SK-N-DZ (cell line): ENCODE measurements at regions not wholly inside any gene's neighbourhood (a gene's known extent, or its start where the extent isn't known, plus 50 kb on each side); places are given as distances from the start of the nearest gene placed in this dataset.
A peak's percentile ranks its signal among the peaks of the same experiment; 100 is the strongest.

Source experiments
- DNase-seq: peaks from one replicate; pipeline ENCODE4 v3.0.0-alpha.2; 2015; ENCODE audit warnings: low spot score

DNA sequence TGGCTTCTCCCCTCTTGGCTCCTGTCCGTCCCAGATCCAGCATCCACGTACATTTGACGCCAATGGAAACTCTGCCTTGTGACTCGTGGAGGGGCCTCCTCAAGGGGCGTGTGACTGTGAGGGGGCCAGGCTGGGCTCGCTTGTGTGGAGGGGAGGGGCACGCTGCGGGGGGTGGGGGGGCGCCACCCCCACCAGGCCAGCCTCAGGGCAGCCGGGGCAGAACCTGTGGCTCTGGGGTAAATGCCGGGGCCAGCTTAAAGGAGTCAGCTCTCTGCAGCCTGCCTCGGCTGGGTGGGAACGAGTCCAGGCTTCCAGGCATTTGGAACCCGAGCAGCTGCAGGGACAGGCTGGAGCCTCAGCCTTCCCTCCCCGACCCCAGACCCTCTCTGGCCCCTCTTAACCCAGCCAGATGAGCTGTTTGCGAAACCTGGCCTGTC is 94.1 kb downstream of the SIK1 start:
- no peak for DNase-seq

DNA sequence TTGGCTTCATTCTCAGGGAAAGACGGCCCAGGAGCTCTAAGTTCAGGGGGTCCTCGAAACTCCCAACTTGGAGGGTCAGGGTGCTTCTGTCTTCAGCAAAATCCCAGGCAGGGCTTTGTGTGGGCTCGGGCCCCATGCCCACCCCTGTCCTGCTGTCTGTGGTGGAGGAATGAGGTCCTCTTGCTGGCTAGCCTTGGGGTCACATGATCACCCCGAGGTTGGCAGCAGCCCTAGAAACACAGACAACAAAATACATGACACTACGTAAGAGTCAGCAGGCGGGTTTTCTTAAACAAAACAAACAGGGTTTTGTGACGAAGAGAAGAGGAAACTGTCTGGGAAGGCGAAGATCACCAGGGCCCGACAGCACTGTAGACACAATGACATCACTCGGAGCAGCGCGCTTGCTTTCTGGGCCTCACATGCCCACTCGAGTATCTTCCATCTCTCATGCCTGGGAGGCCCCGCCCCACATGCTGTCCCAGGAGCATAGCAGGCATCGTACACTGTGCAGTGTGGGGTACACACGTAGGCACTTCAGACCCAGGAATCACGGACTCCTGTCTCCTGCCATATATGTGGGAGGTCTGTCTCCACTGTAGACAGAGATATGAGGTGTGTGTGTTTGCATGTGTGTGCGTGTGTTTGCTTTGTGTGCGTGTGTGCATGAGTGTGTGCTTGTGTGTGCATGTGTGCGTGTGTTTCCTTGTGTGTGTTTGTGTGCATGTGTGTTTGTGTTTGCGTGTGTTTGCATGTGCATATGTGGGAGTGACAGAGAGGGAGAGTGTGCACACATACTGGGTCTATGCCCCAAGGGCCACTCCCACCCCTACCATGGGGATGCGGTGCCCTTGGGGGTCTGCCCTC is 94.7 kb downstream of the SIK1 start:
- no peak for DNase-seq

DNA sequence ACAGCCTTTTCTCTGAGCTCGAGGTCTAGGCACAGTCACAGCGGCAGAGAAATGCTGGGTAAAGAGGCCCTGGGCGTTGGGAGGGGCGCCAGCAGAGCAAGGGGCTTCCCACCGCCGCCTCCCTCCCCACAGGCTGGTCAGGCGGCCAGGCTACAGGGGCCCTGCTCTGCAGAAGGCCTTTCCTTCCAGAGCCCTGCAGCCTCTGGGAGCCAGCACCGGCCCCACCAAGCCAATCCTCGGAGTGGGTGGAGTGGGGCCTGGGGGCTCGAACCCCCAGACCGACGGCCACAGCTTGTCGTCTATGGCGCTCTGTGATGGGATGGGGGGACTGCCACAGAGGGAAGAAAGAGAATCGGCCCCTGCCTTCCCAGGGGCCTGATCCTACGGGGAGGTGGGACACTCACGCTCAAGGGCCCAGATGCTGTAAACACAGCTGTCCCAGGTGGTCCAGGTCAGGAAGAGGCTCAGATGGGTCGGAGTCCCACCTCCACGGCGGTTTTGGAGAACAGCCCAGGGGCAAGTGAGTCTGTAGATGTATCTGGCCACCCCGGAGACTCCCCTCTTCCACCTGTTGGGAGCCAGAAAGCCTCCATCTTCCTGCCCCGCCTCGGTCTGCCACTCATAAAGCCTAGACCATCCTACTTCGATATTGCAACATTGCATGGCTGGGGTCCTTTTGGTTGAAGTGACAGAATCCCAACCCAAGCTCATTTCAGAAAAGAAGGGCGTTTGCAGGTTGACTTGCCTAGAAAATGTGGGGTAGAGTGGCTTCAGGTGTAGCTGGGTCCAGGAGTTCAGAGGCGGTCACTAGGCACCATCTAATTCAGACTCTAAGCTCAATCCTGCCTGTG is 95.6 kb downstream of the SIK1 start:
- DNase-seq = no peak

DNA sequence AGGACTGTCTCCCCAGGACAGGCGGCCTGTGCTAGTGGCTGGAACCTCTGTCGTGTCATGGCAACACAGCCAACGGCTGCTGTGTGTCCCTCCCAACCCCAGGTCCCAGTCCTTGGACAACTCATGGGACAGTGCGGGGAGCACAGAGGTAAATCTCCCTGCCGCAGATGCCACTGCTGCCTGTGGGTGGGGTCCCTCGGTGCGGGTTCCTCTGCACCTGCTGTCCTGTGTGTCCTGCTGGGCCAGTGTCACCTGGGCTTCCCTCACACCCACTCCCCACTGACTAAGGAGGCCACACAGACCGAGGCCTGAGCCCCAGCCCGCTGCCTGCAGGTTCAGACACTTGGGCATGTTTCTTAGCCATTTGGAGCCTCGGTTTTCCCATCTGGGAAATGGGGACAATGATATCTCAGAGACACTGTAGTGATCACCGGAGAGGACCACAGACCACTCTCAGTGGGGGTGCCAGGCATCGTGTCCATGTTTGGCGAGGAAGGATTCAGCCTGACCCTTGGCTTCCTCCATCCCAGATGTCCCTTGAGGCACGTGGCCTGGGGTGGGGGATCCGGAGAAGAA is 96.5 kb downstream of the SIK1 start:
- DNase-seq = no peak

DNA sequence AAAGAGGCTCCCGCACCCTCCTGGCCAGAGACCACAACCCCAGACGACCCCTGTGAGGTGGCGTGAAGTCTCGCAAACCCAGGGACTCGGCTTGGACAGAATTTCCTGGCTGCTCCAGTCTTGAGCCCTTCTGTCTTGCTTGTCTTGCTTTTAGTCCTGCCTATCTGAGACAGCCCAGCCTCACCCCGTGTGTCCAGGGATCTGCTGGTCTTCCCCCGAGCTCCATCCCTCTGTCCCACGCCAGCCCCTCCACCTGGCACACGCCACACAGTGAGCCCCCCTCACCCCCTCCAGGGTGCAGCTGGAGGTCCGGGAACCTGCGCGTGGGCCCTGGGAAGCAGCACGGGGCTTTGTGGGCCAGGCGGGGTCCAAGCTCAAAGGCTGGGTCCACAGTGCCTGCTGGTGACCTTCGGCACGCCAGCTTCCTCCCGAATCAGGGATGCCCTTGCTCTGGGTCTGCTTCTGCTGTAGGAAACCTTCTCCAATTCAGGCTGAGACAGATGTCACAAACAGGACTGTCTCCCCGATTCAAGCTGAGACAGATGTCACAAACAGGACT is 97.1 kb downstream of the SIK1 start:
- DNase-seq = no peak

DNA sequence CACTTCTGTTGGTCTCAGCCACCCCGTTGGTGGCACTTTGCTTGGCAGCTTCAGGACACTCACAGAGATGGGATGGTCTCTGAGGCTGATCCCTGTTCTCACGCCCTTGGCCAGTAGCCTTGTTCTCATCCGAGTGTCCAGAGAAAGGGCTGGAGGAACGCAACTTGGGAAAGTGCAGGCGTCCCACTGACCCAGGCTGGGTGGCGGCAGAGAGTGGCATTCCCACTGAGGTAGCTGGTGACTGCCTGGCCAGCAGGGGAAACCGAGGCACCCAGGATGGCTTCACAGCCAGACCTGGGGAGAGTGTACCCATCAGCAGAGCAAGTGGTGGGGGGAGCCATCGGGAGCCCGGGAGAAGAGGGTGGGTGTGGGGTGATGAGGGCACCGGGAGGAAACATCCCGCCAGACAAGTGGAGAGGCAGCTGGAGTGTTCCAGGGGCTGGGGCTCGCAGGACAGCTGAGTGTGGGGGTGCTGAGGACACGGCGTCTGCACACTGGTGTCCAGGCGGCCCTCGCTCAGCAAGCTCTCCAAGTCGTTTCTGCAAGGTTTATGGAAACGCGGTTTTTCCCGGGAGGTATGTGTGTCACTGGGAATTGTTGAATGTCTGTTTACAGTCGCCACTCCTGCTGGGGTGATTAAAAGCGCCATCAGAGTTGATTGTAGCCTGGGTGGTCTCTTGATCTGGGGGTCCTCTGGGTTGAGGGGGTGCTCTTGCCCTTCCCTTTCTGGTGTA is 97.8 kb downstream of the SIK1 start:
- DNase-seq = no peak

DNA sequence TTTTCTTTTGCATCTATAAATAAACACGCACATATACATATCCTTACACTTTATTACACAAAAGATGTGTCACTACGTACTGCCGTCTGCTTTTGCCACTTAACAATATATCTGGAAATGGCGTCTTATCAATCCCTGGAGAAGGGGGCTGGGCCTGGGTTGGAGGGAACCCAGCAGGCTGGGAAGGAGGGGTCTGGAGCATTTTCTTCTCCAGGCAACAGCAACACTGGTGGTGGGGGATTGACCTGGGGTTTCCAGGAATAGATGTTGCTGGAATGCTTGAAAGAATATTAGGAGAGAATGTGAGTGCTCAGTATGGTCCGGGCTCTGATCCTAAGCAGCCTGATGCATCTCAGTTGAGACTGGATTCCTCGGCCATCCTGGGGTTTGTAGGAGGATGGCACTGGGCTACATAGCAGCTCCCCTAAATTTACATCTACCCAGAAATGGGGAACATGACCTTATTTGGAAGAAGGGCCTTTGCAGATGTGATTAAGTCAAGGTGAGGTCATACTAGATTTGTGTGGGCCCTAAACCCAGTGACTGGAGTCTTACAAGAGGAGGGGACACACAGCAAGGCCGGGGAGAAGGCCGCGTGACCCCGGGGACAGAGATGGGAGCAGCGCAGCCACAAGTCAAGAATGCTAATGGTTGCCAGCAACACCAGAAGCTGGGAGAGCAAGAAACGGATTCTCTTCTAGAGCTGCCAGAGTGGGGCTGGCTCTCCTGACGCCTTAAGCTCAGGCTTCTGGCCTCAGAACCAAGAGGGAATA is 98.6 kb downstream of the SIK1 start:
- no peak for DNase-seq

DNA sequence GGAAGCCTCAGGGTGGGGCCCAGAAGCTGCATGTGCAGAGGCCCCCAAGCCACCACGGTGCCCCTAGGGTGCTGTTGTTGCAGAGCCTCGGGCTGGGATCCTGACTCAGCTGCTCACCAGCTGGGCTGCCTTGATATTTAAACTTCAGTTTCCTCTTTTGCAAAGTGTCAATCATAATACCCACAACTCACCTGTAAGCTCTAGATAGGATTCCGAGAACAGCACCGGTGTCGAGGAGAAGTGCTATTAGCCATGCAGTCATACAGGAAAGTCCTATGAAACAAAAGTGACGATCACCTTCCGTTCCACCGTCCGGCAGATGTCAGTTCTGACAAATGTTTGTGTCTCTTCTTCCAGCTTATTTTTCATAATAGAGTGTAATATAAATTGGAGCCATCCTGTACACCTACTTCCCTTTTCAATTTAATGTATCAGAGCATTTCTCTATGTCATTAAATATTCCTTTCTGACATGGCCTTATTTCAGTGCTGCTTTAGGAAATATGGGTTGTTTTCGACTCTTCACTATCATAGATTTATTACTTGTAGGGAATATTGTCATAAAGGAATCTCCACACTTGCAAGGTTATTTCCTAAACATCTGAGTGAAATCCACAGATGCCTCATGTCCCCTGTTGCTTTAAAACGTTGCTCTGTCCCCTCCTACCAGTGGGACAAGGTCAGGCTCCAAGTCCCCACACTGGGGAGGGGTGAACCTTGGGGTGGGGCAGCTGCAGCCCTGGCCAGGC is 100.8 kb downstream of the SIK1 start:
- no peak for DNase-seq

DNA sequence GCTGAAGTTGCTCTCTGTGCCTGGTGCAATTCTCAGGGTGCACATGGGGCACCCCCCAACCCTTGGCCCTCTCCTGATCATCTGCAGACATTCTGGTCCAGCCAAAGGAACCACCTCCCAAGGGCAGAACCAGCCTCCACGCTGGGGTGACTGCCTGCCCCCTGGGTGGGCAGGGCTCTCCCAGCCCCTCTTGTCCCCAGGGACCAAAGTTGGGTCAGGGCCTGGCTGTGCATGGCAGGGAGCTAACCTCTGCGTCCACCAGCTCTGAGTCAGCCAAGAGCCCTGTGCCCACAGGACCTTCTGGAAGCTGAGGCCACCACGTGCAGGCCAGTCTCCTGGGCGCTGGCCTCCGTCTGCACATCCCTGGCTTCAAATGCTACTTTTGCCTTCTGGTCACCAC is 101.9 kb downstream of the SIK1 start:
- DNase-seq = no peak

DNA sequence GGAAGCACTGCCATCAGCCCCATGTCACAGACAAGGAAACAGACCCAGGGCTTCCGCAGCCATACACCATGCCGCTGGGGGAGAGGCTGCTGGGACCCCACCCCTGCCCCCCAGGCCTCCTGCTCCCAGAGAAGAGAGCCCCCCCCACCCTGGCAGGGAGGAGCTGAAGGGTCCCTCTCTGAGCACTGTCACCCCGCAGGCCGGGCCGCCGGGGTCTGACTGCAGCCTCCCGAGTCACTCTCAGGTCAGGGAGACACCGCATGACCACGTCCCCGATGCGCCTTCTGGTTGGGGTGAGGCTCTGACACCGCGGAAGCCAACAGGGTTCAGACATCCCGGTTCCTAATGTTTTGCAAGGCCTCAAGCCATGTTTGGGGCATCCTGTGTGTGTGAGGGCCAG is 102.3 kb downstream of the SIK1 start:
- no peak for DNase-seq

DNA sequence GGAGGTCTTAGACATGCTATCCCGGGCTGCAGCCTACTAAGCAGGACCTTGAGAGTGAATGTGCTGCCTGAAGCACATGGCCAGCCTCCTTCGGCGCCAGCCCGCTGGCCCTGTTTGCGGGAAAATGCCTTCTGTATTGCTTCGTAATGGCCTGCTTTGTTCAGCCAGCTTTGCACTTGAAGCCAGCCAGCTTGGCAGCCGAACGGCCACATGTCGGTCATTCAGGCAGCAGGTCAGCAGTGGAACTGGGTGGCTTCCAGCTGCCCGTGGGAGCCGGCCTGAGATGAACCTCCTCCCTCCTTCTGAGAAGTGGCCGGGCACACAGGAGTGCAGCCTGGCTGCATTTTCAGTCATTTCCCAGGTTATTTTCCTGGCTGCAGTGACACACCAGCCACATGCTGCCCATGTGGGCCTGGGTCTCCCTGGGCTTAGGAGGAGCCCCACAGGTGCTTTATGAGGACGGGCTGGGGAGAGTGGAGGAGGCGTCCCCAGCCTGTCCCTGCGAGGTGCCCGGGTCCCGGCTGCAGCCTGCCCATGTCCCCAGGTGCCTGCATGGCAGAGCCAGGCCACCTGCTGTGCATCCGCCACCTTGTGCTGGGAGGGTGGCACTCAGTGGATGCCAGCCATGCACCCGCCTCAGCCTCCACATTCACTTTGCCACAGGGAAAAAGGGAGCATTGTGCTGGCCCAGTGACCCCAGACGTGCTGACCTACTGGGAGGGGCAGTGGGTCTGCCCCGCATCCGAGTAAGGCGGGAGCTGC is 103.5 kb downstream of the SIK1 start:
- DNase-seq = no peak

DNA sequence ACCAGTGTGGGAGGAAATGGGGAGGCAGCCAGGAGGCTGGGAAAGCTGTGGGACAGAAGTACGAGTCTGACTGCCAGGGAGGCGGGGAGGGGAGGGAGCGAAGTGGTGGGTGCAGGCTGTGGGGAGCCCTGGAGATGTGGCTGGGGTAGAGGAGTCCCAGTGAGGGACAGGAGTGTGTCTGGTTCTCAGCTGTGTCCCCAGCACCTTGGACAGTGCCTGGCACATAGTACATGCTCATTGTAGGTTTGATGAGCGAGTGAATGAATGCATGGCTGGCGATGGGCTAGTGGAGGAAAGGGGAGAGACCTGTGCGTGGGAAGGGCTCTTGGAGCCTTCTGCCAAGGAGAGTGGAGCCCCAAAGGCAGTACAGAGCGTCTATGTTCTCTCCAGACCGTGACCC is 104.1 kb downstream of the SIK1 start:
- no peak for DNase-seq

DNA sequence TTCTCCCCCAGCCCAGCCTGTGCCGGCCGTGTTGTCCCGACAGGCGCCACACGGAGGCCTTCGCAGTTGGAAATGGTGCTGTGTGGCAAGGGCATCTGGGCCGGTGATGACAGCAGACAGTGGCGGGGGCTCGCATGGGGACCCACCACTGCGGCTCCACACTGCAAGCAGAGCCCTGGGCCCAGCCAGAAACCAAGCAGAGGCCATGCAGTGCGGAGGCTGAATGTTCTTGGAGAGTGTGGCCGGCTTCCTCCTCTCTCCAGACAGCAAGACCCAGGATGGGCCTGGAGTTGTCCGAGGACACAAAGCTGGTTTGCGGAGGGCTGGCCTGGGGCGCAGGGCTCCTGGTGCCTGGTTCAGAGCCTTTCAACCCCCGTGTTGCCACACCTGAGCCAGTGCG is 104.6 kb downstream of the SIK1 start:
- DNase-seq = no peak

DNA sequence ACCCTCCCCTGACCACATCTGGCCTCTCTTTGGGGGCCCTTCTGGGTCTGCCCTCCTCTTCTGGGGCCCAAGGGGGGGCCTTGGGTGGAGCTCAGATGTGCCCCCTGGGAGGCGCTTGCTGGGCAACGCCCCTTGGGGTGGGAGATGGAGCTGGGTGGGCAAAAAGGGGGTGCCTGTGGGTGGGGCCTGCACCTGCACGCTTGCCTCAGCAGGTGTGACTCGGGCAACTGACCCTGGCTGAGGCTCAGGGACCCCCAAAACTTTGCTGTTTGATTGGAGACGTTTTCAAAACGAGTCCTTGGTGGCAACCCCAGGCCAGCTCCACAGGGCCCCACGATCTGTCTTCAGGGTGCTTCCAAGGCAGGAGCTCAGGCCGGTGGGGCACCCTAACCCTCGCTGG is 105.3 kb downstream of the SIK1 start:
- no peak for DNase-seq

DNA sequence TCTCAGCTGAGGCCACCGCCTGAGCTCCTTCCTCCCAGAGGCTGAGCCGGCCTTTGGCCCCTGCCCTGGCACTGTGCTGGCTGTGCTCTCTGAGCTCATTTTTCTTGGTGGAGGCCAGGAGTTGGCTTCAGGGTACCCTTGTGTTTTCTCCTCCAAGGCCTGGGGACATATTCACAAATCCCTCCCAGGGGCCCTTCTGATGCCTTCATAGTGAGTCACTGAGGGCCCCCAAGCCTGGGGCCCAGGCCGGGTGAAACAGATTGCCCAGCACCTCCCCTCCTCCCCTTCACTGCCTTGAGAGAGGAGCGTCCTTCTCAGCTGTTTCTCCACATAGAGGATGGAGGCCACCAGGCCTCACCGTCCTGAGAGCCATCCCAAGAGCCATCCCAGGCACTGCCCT is 105.8 kb downstream of the SIK1 start:
- DNase-seq = no peak

DNA sequence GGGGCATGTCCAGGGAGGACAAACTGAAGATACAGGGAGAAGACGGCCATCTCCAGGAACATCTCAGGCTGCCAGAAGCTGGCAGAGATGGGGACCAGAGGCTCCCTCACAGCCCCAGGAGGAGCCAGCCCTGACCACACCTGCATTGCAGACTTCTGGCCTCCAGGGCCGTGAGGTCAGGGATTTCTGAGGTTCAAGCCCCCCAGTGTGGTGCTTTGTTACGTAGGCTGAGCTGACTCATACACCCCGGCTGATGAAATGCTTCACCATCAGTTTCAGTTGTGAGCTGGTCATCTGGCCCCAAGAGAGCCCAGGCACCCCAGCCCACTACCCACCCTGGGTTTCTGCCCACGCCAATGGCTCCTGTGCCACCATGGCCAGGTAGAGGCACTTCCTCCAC is 106.4 kb downstream of the SIK1 start:
- no peak for DNase-seq

DNA sequence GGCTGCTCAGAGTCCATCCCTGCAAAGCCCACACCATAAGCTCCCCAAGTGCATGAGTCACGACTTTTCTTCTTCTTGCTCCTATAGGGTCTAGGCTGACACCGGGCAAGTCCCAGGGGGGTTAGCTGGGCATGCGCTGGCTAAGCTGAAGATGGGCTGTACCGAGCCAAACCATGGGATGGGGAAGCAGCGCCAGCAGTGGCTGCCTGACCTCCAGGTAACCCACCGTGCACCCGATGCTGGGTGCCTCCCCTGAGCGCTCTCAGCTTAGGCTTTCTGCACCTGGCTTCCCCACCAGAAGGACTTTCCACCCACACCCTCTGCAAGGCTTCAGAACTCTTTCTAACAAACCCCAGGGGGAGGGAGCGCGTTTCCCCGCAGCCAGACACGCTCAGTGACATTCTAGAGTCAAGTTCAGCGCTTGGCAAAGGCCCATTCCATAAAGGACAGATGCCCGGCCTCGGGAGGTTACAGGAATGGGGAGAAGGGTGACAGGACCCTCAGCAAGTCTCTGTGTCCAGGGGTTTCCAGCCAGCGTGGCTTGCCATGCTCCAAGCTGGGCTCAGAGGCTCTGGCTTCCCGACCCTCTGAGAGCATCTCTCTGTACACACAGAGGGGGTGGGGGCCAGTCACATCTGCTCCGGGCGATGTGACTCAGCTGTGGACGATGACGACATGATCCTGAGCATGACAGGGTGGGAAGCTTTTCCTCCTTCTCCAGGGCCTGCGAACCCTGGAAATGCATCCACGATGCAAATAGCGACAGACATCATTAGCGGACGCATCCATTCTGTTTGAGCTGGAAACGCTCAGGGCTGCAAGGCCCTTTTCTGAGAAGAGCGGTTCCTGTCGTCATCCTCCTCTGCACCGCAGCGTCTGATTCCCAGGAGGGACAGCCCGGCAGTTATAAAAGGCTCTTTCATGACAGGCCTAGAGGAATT is 107.8 kb downstream of the SIK1 start:
- DNase-seq = peak; percentile 47

DNA sequence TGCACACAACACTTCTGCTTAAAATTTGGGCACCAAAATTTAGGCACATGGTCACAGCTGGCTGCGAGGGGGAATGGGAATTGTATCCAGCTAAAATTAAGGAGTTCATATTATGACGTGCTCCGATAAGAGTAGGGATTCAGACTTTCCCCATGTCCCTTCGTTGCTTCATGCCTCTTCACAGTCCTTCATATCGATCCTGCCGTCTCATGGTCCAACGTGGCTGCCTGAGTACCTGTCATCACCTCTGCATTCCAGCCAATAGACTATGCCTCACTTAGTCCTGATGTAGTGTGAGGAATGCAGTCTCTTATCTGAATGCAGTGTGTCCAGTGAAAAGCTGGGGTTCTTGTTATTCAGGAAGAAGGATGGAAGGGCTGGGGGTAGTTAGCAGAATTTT is 108.6 kb downstream of the SIK1 start:
- no peak for DNase-seq
